Activated CD8-positive, alpha-beta memory T cell treated with anti-CD3 and anti-CD28 coated beads, Interleukin-2, amount 10 ng/mL, durations not matched to agents 7 days and 5 days (primary cell): ENCODE measurements at regions not wholly inside any gene's neighbourhood (a gene's known extent, or its start where the extent isn't known, plus 50 kb on each side); places are given as distances from the start of the nearest gene placed in this dataset.

Experiments
- ATAC-seq: fragments of 150-1000 bp; cut with Tn5 transposase; one replicate; pipeline ENCODE4 v1.10.0; 2021; ENCODE audit warnings: moderate library complexity
- CTCF ChIA-PET: fragments of 350-600 bp; sonication (Branson Sonifier 250); formaldehyde crosslinking; loops from one replicate; lab custom pipeline; 2021; ENCODE audit warnings: antibody characterized with exemption; lab: Charles Lee
- DNase-seq: peaks from one replicate; pipeline ENCODE4 v3.0.0-alpha.2; 2020
- H3K27ac Mint-ChIP-seq: one replicate; pipeline ENCODE4 v1.8.0; 2021; ENCODE audit warnings: mild to moderate bottlenecking, mixed read lengths
- H3K27me3 Mint-ChIP-seq: one replicate; pipeline ENCODE4 v1.8.0; 2021; ENCODE audit warnings: mixed read lengths
- H3K36me3 Mint-ChIP-seq: one replicate; pipeline ENCODE4 v1.8.0; 2021; ENCODE audit warnings: mild to moderate bottlenecking, mixed read lengths
- H3K4me1 Mint-ChIP-seq: one replicate; pipeline ENCODE4 v1.8.0; 2021; ENCODE audit warnings: mixed read lengths
- H3K4me3 Mint-ChIP-seq: one replicate; pipeline ENCODE4 v1.8.0; 2021; ENCODE audit warnings: mild to moderate bottlenecking, moderate library complexity, mixed read lengths
- H3K9me3 Mint-ChIP-seq: one replicate; pipeline ENCODE4 v1.8.0; 2022; ENCODE audit warnings: low read depth, mixed read lengths

DNA sequence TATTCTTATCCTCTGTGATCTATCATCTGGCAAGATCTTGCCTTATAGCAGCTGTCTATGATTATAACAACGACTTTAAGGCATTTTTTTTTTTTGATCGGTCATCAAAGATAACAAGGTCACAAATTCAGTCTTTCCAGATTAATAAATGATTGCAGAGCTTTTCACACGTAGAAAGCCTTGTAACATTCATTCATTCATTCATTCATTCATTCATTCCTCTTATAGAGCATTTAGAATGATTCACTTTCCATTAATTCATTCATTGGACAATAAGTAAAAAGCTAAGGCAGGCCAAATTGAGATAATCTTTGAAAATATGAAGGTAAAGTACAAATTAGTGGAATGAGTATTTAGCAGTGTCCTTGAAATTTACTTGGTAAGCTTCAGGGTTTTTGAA lies 223.7 kb downstream of the NUP35 start:
- DNase-seq (no peak), ATAC-seq (no peak)
- CTCF ChIA-PET = no interaction called here
- H3K36me3 Mint-ChIP-seq = no peaks in the 10 kb centered on the region
- no peaks in the 10 kb centered on the region for H3K27me3 Mint-ChIP-seq
- H3K9me3 Mint-ChIP-seq = no peaks in the 10 kb centered on the region
- H3K27ac Mint-ChIP-seq = no peak overlapping the region
- no peaks in the 10 kb centered on the region for H3K4me1 Mint-ChIP-seq
- H3K4me3 Mint-ChIP-seq = no peak overlapping the region

DNA sequence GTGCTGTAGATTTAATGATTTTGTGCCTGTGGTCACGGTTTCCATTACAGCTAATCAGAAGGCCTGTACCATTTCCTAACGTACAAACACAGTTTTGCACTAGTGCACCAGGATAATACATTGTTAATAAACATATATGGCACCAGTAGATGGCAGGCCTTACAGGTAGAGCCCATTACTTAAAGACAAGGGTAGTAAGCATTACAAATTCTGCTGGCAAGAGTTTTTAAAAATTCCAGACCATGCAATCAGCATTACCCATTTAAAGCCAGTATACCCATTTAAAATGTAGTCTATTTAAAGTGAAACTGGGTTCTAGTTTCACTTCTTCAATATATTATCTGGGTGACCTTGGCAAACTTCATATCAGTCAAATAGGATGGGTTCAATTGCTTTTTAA lies 224.2 kb downstream of the NUP35 start:
- no peak for ATAC-seq
- CTCF ChIA-PET = no interaction called here
- Mint-ChIP-seq H3K27me3 (no peaks in the 10 kb centered on the region), H3K36me3 (no peaks in the 10 kb centered on the region), H3K4me1 (no peaks in the 10 kb centered on the region), H3K27ac (no peak overlapping the region), H3K4me3 (no peak overlapping the region), H3K9me3 (no peaks in the 10 kb centered on the region)
- DNase-seq = no peak

DNA sequence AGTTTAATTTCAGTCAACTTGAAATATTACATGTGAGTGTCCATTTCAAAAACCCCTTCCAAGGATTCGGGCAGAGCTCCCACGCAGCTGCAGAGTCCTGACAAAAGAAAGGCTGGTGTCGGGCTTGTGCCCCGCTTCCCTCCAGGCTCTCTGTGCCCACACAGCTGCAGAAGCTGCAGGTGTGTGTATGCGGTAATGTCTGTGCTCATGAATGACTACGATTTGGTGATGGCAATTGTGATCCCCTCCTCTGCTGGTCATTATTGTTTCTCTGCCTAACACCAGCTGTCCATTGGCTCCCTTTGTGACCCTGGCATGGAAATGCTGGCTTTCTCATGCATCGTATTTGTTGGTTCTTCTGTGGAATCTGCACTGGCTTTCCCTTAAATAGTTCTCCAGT lies 224.8 kb downstream of the NUP35 start:
- no peaks in the 10 kb centered on the region for H3K36me3 Mint-ChIP-seq
- CTCF ChIA-PET = no interaction called here
- no peaks in the 10 kb centered on the region for H3K27me3 Mint-ChIP-seq
- no peaks in the 10 kb centered on the region for H3K9me3 Mint-ChIP-seq
- no peak overlapping the region for H3K27ac Mint-ChIP-seq
- ATAC-seq (no peak), DNase-seq (no peak)
- H3K4me1 Mint-ChIP-seq = no peaks in the 10 kb centered on the region
- no peak overlapping the region for H3K4me3 Mint-ChIP-seq

DNA sequence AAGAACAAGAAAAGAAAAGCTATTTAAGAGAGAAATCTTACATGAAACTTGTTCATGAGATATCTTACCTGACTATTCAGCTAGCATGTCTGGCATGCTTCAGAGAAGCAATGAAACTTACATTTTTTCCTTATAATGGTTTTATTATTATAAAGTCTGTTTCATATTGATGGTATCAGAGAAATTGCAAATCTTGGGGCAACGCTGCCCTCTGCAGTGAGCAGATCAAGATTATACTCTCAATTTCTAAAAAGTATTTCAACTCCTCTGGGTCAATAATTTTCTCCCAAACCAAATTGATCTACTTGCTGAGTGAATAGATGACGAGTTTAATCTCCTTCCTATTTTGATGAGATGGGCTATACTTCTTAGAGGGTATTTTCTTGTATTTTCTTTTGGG lies 235.6 kb downstream of the NUP35 start:
- Mint-ChIP-seq H3K27me3 (no peaks in the 10 kb centered on the region), H3K4me3 (no peak overlapping the region), H3K27ac (no peak overlapping the region), H3K4me1 (no peaks in the 10 kb centered on the region), H3K36me3 (no peaks in the 10 kb centered on the region), H3K9me3 (no peaks in the 10 kb centered on the region)
- ATAC-seq (no peak), DNase-seq (no peak)
- CTCF ChIA-PET = no interaction called here

DNA sequence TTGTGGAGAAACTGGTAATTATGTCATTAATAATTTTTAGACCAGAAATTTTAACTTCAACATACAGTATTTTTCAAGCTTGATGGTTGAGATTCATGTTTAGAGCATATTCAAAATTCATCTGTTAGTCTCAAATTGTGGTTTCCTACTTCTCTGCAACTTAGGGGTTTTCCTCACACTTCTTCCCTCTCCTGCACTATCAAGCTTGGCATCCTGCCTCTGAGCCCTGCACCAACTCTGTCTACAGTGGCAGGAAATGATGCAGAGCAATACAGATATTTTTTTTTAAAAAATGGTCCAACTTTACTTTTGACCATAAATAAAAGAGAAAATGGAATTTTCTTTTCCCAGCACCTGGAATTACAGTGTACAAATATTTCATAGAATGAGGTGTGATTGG lies 247.3 kb downstream of the NUP35 start:
- H3K27ac Mint-ChIP-seq = no peak overlapping the region
- CTCF ChIA-PET = no interaction called here

DNA sequence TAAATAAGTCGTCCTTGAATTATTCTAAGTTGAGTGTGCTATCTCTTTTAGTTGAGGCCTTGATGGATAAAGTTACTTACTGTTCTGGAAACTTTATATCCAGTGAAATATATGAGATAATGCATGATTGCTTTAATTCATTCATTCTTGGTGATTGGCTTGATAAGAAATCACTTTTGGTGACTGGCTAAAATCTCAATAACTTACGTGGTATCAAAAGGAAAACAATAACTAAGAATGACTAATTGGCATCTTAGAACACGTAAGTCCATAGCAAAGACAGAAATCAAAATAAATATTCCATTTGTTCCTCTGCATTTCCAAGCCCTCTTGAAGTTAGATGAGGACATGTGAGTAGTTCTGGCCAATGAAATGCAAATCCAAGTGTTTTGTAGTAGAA lies 251.6 kb downstream of the NUP35 start:
- CTCF ChIA-PET = no interaction called here
- DNase-seq = no peak
- H3K27ac Mint-ChIP-seq = no peak overlapping the region
- ATAC-seq = no peak
- H3K4me3 Mint-ChIP-seq = no peak overlapping the region
- H3K9me3 Mint-ChIP-seq = peaks cover 2% of the 10 kb centered on the region
- no peaks in the 10 kb centered on the region for H3K27me3 Mint-ChIP-seq
- no peaks in the 10 kb centered on the region for H3K4me1 Mint-ChIP-seq
- H3K36me3 Mint-ChIP-seq = no peaks in the 10 kb centered on the region

More for the DNA sequence above, 247.3 kb downstream of the NUP35 start:
- no peaks in the 10 kb centered on the region for H3K4me1 Mint-ChIP-seq
- ATAC-seq = no peak
- DNase-seq = no peak
- no peak overlapping the region for H3K4me3 Mint-ChIP-seq
- H3K27me3 Mint-ChIP-seq = no peaks in the 10 kb centered on the region
- peaks cover 2% of the 10 kb centered on the region for H3K9me3 Mint-ChIP-seq
- H3K36me3 Mint-ChIP-seq = no peaks in the 10 kb centered on the region

DNA sequence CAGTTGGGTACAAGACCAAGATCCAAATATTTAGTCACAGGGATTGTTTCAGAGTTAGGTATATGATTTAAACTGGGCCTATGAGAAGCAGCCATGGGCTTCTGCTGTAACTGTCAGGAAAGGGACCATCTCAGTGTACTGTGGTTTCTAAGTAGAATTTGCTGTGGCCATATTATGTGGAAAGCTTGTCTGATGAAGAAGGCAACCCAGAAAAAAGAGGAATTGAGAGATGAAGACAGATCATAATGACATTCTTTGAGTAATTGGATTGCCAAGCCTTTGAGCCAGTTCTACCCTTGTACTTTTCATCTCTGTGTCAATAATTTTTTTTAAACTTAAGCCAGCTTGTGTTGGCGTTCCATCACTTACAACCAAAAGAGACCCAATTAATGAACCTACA lies 259.6 kb downstream of the NUP35 start:
- Mint-ChIP-seq H3K4me1 (no peaks in the 10 kb centered on the region), H3K9me3 (peaks cover 5% of the 10 kb centered on the region), H3K27me3 (no peaks in the 10 kb centered on the region), H3K27ac (no peak overlapping the region), H3K36me3 (no peaks in the 10 kb centered on the region), H3K4me3 (no peak overlapping the region)
- CTCF ChIA-PET = no interaction called here
- DNase-seq (no peak), ATAC-seq (no peak)

DNA sequence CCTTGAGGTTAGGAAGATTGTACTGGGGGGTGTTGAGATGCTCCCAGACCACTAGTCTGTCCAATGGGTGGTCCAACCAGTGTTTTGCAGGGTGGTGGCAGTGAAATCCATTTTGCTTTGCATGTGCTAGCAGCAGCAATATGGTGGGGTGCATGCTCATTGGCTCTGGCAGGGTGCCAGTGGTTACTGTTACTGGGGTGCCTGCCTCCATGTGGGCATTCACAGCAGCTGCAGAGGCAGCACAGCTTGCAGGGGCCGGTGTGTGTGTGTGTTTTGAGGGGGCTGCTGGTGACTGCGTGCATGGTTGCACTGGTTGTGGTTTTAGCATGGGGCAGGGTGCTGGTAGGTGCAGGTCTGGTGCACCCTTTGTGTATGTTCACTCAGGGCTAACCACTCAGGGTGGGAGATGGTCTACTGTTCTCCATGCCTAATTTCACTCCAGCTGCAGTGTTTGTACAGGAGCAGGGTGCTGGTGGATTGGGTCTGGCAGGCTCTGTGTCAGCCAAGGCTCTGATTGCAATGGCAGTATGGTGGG lies 265.4 kb downstream of the NUP35 start:
- no peak for ATAC-seq
- CTCF ChIA-PET = no interaction called here

DNA sequence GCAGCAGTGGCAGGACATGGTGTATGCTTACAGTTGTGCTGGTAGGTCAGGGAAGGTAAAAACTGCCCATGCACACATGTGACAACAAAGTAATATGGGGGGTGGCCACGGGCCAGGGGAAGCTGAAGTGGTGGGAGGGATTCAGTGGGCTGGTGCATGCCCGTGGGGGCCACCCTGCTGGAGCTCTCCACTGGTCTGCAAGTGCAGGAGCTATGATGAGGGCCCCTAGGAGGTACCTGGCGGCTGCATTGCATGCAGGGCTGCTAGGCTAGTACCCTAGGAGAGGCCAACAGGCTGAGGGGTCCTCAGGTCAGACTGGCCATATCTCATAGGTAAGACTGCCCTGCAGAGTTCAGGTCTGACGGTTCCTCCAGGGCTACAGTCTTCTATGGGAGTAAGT lies 265.9 kb downstream of the NUP35 start:
- H3K27ac Mint-ChIP-seq = no peak overlapping the region
- H3K36me3 Mint-ChIP-seq = no peaks in the 10 kb centered on the region
- CTCF ChIA-PET = no interaction called here
- DNase-seq (no peak), ATAC-seq (no peak)
- no peaks in the 10 kb centered on the region for H3K4me1 Mint-ChIP-seq
- H3K27me3 Mint-ChIP-seq = no peaks in the 10 kb centered on the region
- no peak overlapping the region for H3K4me3 Mint-ChIP-seq
- H3K9me3 Mint-ChIP-seq = peaks cover 10% of the 10 kb centered on the region

More for the DNA sequence above, 265.4 kb downstream of the NUP35 start:
- no peak overlapping the region for H3K4me3 Mint-ChIP-seq
- no peaks in the 10 kb centered on the region for H3K36me3 Mint-ChIP-seq
- DNase-seq = no peak
- H3K27ac Mint-ChIP-seq = no peak overlapping the region
- peaks cover 10% of the 10 kb centered on the region for H3K9me3 Mint-ChIP-seq
- no peaks in the 10 kb centered on the region for H3K4me1 Mint-ChIP-seq
- H3K27me3 Mint-ChIP-seq = no peaks in the 10 kb centered on the region

DNA sequence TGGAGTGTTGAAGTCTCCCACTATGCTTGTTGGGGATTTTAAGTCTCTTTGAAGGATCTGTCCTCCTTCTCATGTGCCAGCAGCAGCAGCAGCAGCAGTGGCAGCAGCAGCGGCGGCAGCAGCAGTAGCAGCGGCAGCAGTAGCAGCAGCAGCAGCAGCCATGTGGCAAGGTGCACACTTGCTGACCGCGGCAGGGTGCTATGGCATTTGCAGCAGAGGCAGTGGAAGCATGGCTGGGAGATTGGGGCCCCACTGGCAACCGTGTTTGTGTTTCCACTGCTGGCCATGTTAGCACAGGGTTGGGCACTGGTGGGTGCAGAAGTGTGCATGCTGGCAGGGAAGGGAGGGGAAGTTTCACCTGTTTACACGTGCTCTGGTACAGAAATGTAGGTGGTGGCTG lies 280.1 kb downstream of the NUP35 start:
- ATAC-seq (no peak), DNase-seq (no peak)
- no peak overlapping the region for H3K27ac Mint-ChIP-seq
- H3K4me3 Mint-ChIP-seq = no peak overlapping the region
- no peaks in the 10 kb centered on the region for H3K4me1 Mint-ChIP-seq
- CTCF ChIA-PET = no interaction called here
- no peaks in the 10 kb centered on the region for H3K27me3 Mint-ChIP-seq
- peaks cover 10% of the 10 kb centered on the region for H3K9me3 Mint-ChIP-seq
- H3K36me3 Mint-ChIP-seq = no peaks in the 10 kb centered on the region

DNA sequence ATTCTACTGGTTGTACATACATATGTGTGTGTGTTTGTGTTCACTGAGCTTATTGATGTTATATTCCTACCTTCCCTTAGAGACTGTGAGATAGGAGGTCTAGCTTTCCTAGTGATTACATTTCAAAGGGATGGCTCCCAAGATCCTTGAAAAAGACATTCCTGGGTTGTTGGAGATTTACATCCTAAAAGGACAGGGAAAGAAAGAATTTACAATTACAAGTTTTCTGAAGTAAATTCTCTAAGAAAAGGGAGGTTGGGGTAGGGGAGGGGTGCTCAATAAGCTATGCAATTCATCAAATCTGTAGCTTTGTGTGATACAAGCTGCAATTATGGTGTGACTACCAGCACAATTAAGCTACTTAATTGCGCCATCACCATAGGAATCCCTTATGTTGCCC lies 284.3 kb downstream of the NUP35 start:
- DNase-seq (no peak), ATAC-seq (no peak)
- no peak overlapping the region for H3K4me3 Mint-ChIP-seq
- H3K9me3 Mint-ChIP-seq = peaks cover 8% of the 10 kb centered on the region
- no peak overlapping the region for H3K27ac Mint-ChIP-seq
- H3K27me3 Mint-ChIP-seq = no peaks in the 10 kb centered on the region
- no peaks in the 10 kb centered on the region for H3K4me1 Mint-ChIP-seq
- CTCF ChIA-PET = no interaction called here
- no peaks in the 10 kb centered on the region for H3K36me3 Mint-ChIP-seq

DNA sequence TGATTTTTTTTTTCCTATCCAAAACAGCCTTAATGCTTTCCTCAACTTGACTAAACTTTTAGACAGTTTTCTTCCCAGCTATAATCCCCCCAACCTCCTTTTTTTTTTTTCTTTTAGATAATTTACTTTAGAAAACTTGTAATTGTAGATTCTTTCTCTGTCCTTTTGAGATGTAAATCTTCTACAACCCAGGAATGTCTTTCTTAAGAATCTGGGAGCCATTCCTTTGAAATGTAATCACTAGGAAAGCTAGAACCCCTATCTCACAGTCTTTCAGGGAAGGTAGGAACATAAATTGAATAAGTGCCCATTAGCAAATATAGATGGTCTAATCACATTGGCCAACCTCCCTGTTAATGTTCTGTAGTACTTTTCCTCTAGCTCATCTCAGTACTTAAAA lies 285.4 kb downstream of the NUP35 start:
- H3K36me3 Mint-ChIP-seq = no peaks in the 10 kb centered on the region
- no peaks in the 10 kb centered on the region for H3K27me3 Mint-ChIP-seq
- CTCF ChIA-PET = no interaction called here
- H3K9me3 Mint-ChIP-seq = peaks cover 2% of the 10 kb centered on the region
- no peak for ATAC-seq
- H3K27ac Mint-ChIP-seq = no peak overlapping the region
- no peak for DNase-seq
- H3K4me3 Mint-ChIP-seq = no peak overlapping the region
- H3K4me1 Mint-ChIP-seq = no peaks in the 10 kb centered on the region

DNA sequence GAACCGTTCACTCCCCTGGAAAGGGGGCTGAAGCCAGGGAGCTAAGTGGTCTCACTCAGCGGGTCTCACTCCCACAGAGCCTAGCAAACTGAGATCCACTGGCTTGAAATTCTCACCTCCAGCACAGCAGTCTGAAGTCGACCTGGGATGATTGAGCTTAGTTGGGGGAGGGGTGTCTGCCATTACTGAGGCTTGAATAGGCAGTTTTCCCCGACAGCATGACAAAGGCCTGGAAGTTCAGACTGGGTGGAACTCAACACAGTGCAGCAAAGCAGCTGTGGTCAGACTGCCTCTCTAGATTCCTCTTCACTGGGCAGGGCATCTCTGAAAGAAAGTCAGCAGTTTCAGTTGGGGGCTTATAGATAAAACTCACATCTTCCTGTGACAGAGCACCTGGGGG lies 292.5 kb downstream of the NUP35 start:
- H3K9me3 Mint-ChIP-seq = peaks cover 4% of the 10 kb centered on the region
- ATAC-seq (no peak), DNase-seq (no peak)
- H3K36me3 Mint-ChIP-seq = no peaks in the 10 kb centered on the region
- no peaks in the 10 kb centered on the region for H3K4me1 Mint-ChIP-seq
- CTCF ChIA-PET = no interaction called here
- H3K27me3 Mint-ChIP-seq = no peaks in the 10 kb centered on the region
- H3K4me3 Mint-ChIP-seq = no peak overlapping the region
- H3K27ac Mint-ChIP-seq = no peak overlapping the region

DNA sequence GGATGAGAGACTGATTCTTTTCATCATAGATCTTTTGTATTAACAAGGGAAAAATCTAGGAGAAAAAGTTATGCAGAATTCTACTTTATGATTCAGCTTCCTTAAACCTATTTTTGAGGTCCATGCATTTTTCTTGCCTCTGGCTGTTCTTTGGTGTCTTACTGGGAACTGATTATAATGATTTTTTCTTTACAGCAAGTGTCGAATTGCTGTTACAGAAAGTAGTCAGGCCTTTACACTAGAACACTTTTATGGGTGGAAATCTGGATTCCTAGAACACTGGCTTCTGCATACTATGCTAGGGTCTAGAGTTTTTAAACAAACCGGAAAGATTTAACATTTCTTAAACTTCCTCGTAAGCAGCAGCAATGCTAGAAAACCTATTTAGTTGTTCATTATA lies 302.6 kb downstream of the NUP35 start:
- ATAC-seq = no peak

DNA sequence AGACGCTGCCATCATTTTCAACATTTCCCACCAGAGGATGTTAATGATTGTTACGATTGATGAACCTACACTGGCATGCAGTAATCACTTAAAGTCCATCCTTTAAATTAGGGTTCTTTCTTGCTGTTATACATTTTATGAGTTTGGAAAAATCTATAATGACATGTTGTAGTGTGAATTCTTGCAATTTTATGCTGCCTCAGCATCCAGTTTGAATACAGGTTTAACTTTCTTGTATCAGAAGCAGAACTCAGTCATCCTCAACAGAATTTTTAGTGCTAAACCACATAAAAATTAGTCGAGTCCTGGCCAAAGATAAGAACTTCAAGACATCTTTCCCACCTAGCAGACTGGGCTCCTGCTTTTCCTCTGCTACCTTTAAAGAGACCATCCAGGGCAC lies 303.3 kb downstream of the NUP35 start:
- no peaks in the 10 kb centered on the region for H3K27me3 Mint-ChIP-seq
- CTCF ChIA-PET = no interaction called here
- peaks cover 4% of the 10 kb centered on the region for H3K9me3 Mint-ChIP-seq

More for the DNA sequence above, 302.6 kb downstream of the NUP35 start:
- Mint-ChIP-seq H3K27me3 (no peaks in the 10 kb centered on the region), H3K9me3 (peaks cover 4% of the 10 kb centered on the region), H3K4me1 (no peaks in the 10 kb centered on the region), H3K27ac (no peak overlapping the region), H3K36me3 (no peaks in the 10 kb centered on the region), H3K4me3 (no peak overlapping the region)
- CTCF ChIA-PET = no interaction called here
- no peak for DNase-seq

More for the DNA sequence above, 303.3 kb downstream of the NUP35 start:
- no peak for ATAC-seq
- no peaks in the 10 kb centered on the region for H3K4me1 Mint-ChIP-seq
- no peak overlapping the region for H3K27ac Mint-ChIP-seq
- no peak overlapping the region for H3K4me3 Mint-ChIP-seq
- no peaks in the 10 kb centered on the region for H3K36me3 Mint-ChIP-seq
- DNase-seq = no peak
